GM21390 (cell line): ENCODE measurements at regions not wholly inside any gene's neighbourhood (a gene's known extent, or its start where the extent isn't known, plus 50 kb on each side); places are given as distances from the start of the nearest gene placed in this dataset.

Source experiments
- ATAC-seq: cut with Tn5 transposase; IDR thresholded peaks from one replicate; pipeline ENCODE4 v1.9.1; 2021; ENCODE audit not compliant: unreplicated experiment

DNA sequence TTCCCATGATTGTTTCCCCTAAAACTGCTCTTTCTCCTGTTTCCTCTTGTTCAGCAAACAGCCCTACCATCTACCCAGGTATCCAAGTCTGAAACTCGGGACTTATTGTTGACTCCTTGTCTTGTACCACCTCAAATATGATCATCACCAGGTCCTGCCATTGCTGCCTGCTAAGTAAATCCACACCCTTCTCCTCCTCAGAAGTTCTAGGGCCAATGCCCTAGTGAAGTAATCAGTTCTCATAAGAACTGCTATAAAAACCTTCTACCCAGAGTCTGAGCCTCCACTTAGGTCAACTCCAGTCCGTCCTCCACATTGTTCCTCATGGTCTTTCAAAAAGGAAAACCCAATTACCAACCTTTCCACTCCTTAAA lies 77.0 kb upstream of the IL12A start:
- ATAC-seq, result no peak

DNA sequence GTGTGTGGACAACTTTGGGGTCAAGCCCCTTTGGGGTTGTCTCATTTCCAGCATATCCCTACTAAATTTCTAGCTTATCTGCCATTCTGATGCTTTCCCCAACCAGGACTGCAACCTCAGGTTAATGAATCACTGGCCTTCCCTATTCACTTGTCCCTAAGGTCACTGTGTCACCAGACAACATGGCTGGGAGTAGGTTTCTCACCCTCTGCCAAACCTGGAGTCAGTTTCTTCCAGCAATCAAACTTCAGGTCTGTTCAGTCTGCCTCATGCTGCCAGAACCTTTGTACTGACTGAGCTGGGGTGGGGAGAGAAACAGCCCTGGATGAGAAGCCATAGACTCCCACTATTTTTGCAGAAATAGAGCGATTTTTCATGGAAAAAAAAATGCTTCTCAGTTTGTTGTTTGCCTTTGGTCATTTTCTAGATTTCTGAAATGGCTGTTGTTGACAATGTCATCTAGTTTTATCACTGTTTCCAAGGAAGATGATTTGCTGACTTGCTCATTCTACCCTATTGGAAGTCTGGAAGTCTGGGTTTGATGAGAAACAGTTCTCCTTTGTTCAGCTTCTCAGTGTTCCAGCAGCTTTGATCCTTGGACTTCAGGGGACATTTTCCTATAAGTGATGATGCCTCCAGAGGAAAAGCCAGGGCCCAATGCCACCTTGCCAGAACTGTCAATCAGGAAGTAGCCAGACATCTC lies 74.8 kb upstream of the IL12A start:
- no peak for ATAC-seq

- no peak for ATAC-seq
Observed at GRCh38 chr3:159914426-159914825, 74.2 kb upstream of the IL12A start.

- no peak for ATAC-seq
Observed at GRCh38 chr3:159916052-159916451, 72.6 kb upstream of the IL12A start.

GRCh38 chr3:159917141-159917540 lies 71.5 kb upstream of the IL12A start:
- no peak for ATAC-seq

- peak; percentile 65 for ATAC-seq
Observed at GRCh38 chr3:159919873-159920272, 68.8 kb upstream of the IL12A start.

GRCh38 chr3:159922193-159922840 lies 66.3 kb upstream of the IL12A start:
- ATAC-seq, result no peak

- peak; percentile 94 for ATAC-seq
Observed at GRCh38 chr3:159922861-159923312, 65.7 kb upstream of the IL12A start.

- no peak for ATAC-seq
Observed at GRCh38 chr3:159923336-159923735, 65.3 kb upstream of the IL12A start.

DNA sequence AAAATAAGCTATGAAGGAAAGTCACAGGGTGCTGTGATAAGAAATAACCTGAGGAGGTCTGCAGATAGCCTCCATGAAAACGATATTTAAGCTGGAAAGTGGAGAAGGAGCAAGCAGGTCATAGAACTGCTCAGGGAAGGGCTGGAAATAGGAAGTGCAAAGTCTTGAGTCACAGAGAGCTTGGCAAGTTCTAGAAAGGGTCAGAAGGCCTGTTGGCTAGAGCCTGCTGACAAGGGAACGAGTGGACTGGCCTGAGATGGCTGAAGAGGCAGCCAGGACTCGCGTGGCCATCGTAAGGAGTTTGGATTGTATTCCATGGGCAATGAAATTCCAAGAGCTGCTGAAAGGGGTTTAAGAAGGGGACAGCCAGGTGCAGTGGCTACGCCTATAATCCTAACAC lies 64.7 kb upstream of the IL12A start:
- ATAC-seq, result no peak

- ATAC-seq, result no peak
Observed at GRCh38 chr3:159924411-159924810, 64.2 kb upstream of the IL12A start.

- no peak for ATAC-seq
Observed at GRCh38 chr3:159925248-159925647, 63.4 kb upstream of the IL12A start.

DNA sequence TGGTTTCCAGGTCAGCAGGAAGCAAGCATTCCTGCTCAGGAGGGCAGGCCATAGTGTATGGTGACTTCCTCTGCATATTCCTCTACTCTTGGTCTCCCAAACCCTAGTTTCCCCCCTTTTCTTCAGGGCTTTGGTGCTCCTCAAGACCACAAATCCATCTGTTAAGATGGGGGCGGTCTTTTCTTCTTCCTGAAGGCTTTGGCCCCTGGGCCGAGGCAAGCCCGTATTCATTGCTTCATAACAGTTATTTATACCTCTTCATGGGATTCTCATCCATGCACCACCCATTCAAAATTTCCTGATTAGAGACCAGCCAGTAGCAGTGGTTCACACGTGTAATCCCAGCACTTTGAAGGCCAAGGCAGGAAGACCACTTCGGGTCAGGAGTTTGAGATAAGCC lies 62.1 kb upstream of the IL12A start:
- ATAC-seq, result no peak

DNA sequence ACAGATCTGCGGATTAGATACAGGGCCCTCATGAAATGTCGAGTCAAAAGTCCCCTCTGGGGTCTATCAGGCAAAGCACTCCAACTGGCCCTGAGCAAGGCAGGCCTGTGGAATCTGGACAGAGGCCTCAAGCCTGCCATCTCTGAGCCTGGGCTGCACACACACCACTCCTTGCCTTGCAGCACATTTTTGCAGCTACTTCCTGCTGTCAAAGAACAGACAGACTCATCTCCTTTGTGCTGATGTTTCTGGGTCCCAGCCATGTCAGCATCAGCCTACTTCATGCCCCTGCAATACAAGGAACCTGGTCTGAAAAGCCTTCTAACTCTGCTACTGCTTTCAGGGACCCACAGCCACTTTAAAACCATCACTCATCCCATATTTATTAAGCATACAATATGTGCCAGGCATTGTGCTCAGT lies 60.6 kb upstream of the IL12A start:
- no peak for ATAC-seq

DNA sequence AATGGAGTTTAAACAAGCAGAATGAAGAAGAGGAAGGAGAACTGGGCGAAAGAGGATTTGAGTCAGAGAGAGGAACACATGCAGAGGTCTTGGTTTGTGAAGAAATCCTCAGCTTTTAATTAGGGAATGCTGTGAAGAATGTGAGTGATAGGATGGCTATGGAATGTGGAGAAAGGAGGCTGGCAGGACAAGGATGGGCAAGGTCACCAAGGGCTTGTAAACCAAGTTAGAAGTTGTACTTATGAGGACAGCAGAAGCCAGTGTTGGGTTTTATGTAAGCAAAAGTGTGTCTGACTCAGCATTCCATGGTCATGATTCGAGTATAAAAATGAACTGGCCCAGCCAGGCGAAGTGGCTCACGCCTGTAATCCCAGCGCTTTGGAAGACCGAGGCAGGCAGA lies 60.0 kb upstream of the IL12A start:
- ATAC-seq, result no peak

- ATAC-seq, result peak; percentile 72
Observed at GRCh38 chr3:159929171-159930141, 59.2 kb upstream of the IL12A start.

GRCh38 chr3:159934216-159934615 lies 54.4 kb upstream of the IL12A start:
- ATAC-seq, result no peak

DNA sequence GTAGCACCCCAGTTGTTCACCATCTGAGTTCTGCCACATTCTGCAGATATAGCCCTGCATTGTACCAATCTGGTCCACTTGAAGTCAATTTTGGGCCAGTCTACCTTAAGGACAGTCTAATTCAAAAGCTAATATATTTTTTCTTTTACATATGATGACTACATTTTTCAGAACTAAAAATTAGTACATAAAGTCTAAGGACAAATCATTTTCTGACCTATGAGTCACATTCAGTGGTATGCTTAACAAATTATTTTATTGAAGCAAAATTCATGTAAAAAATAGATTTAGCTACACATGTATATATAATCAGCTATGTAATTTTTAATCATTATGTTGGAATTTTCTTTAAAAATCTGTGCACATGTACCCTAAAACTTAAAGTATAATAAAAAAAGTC lies 52.1 kb upstream of the IL12A start:
- no peak for ATAC-seq

GRCh38 chr3:159937561-159938166 lies 51.0 kb upstream of the IL12A start:
- no peak for ATAC-seq

GRCh38 chr3:159938714-159939113 lies 49.9 kb upstream of the IL12A start:
- no peak for ATAC-seq
